IPS-18a (cell line): ENCODE measurements at regions not wholly inside any gene's neighbourhood (a gene's known extent, or its start where the extent isn't known, plus 50 kb on each side); places are given as distances from the start of the nearest gene placed in this dataset.

Source experiments
- H3K27ac ChIP-seq: one replicate; pipeline ENCODE4 v1.5.1; 2013; ENCODE audit warnings: low read length
- H3K27me3 ChIP-seq: one replicate; pipeline ENCODE4 v1.6.1; 2013; ENCODE audit warnings: mild to moderate bottlenecking, low read length; ENCODE audit not compliant: control insufficient read depth, insufficient read depth
- H3K36me3 ChIP-seq: one replicate; pipeline ENCODE4 v1.6.1; 2013; ENCODE audit warnings: low read depth, low read length; ENCODE audit not compliant: control insufficient read depth
- H3K4me1 ChIP-seq: one replicate; pipeline ENCODE4 v1.6.1; 2013; ENCODE audit warnings: low read depth, low read length; ENCODE audit not compliant: control insufficient read depth
- H3K4me3 ChIP-seq: one replicate; pipeline ENCODE4 v1.5.1; 2013; ENCODE audit warnings: low read length
- H3K9ac ChIP-seq: one replicate; pipeline ENCODE4 v1.6.1; 2013; ENCODE audit warnings: mild to moderate bottlenecking, low read length, moderate library complexity
- H3K9me3 ChIP-seq: one replicate; pipeline ENCODE4 v1.6.1; 2013; ENCODE audit warnings: low read depth, low read length; ENCODE audit not compliant: control insufficient read depth

- H3K36me3 ChIP-seq: no peaks in the 10 kb centered on the region
- H3K27ac ChIP-seq: no peak overlapping the region
- H3K9ac ChIP-seq: no peak overlapping the region
- no peaks in the 10 kb centered on the region for H3K27me3 ChIP-seq
- H3K4me3 ChIP-seq: no peak overlapping the region
- H3K4me1 ChIP-seq: peaks cover 8% of the 10 kb centered on the region
- H3K9me3 ChIP-seq: no peaks in the 10 kb centered on the region
Observed at GRCh38 chr3:27661797-27662196, 60.3 kb downstream of the EOMES start.

GRCh38 chr3:27659279-27660021 is 62.7 kb downstream of the EOMES start:
- Histone ChIP-seq H3K9ac (no peak overlapping the region), H3K9me3 (no peaks in the 10 kb centered on the region), H3K4me3 (no peak overlapping the region), H3K27me3 (no peaks in the 10 kb centered on the region), H3K4me1 (peaks cover 1% of the 10 kb centered on the region), H3K27ac (no peak overlapping the region), H3K36me3 (no peaks in the 10 kb centered on the region)

- H3K27ac ChIP-seq: no peak overlapping the region
- H3K27me3 ChIP-seq: no peaks in the 10 kb centered on the region
Observed at GRCh38 chr3:27658741-27659140, 63.4 kb downstream of the EOMES start.

GRCh38 chr3:27657871-27658270 is 64.3 kb downstream of the EOMES start:
- Histone ChIP-seq H3K9me3 (no peaks in the 10 kb centered on the region), H3K27me3 (no peaks in the 10 kb centered on the region), H3K36me3 (no peaks in the 10 kb centered on the region), H3K27ac (no peak overlapping the region), H3K4me3 (no peak overlapping the region), H3K4me1 (peaks cover 16% of the 10 kb centered on the region), H3K9ac (no peak overlapping the region)

More at GRCh38 chr3:27658741-27659140, 63.4 kb downstream of the EOMES start:
- H3K4me3 ChIP-seq: no peak overlapping the region
- H3K4me1 ChIP-seq: peaks cover 8% of the 10 kb centered on the region
- H3K36me3 ChIP-seq: no peaks in the 10 kb centered on the region
- no peaks in the 10 kb centered on the region for H3K9me3 ChIP-seq
- H3K9ac ChIP-seq: no peak overlapping the region

GRCh38 chr3:27657404-27657803 is 64.7 kb downstream of the EOMES start:
- Histone ChIP-seq H3K36me3 (no peaks in the 10 kb centered on the region), H3K9me3 (no peaks in the 10 kb centered on the region), H3K4me3 (no peak overlapping the region), H3K9ac (no peak overlapping the region), H3K27me3 (no peaks in the 10 kb centered on the region), H3K27ac (no peak overlapping the region), H3K4me1 (peaks cover 16% of the 10 kb centered on the region)

- Histone ChIP-seq H3K27me3 (no peaks in the 10 kb centered on the region), H3K4me1 (peaks cover 16% of the 10 kb centered on the region), H3K36me3 (no peaks in the 10 kb centered on the region), H3K9ac (no peak overlapping the region), H3K9me3 (no peaks in the 10 kb centered on the region), H3K4me3 (no peak overlapping the region), H3K27ac (no peak overlapping the region)
Observed at GRCh38 chr3:27656790-27657189, 65.3 kb downstream of the EOMES start.

GRCh38 chr3:27655547-27655946 is 66.6 kb downstream of the EOMES start:
- Histone ChIP-seq H3K9me3 (no peaks in the 10 kb centered on the region), H3K4me1 (peaks cover 16% of the 10 kb centered on the region), H3K9ac (no peak overlapping the region), H3K36me3 (no peaks in the 10 kb centered on the region), H3K4me3 (no peak overlapping the region), H3K27me3 (no peaks in the 10 kb centered on the region), H3K27ac (no peak overlapping the region)

GRCh38 chr3:27653803-27654558 is 68.1 kb downstream of the EOMES start:
- H3K9ac ChIP-seq: no peak overlapping the region
- no peaks in the 10 kb centered on the region for H3K36me3 ChIP-seq
- H3K4me3 ChIP-seq: no peak overlapping the region

GRCh38 chr3:27649277-27649676 is 72.8 kb downstream of the EOMES start:
- Histone ChIP-seq H3K9me3 (no peaks in the 10 kb centered on the region), H3K27ac (no peak overlapping the region), H3K4me1 (peaks cover 13% of the 10 kb centered on the region), H3K4me3 (no peak overlapping the region), H3K9ac (no peak overlapping the region), H3K27me3 (no peaks in the 10 kb centered on the region), H3K36me3 (no peaks in the 10 kb centered on the region)

More at GRCh38 chr3:27653803-27654558, 68.1 kb downstream of the EOMES start:
- no peaks in the 10 kb centered on the region for H3K27me3 ChIP-seq
- peaks cover 16% of the 10 kb centered on the region for H3K4me1 ChIP-seq
- no peaks in the 10 kb centered on the region for H3K9me3 ChIP-seq
- peak overlapping the region; percentile 10 for H3K27ac ChIP-seq

- no peaks in the 10 kb centered on the region for H3K9me3 ChIP-seq
- no peak overlapping the region for H3K27ac ChIP-seq
- H3K4me3 ChIP-seq: no peak overlapping the region
- H3K36me3 ChIP-seq: no peaks in the 10 kb centered on the region
- H3K4me1 ChIP-seq: no peaks in the 10 kb centered on the region
- H3K9ac ChIP-seq: no peak overlapping the region
- H3K27me3 ChIP-seq: no peaks in the 10 kb centered on the region
Observed at GRCh38 chr3:27646896-27647295, 75.2 kb downstream of the EOMES start.

- Histone ChIP-seq H3K27me3 (no peaks in the 10 kb centered on the region), H3K4me3 (no peak overlapping the region), H3K9me3 (no peaks in the 10 kb centered on the region), H3K27ac (no peak overlapping the region), H3K36me3 (no peaks in the 10 kb centered on the region), H3K9ac (no peak overlapping the region), H3K4me1 (no peaks in the 10 kb centered on the region)
Observed at GRCh38 chr3:27644941-27645340, 77.2 kb downstream of the EOMES start.

- no peak overlapping the region for H3K27ac ChIP-seq
- H3K4me1 ChIP-seq: no peaks in the 10 kb centered on the region
- no peaks in the 10 kb centered on the region for H3K9me3 ChIP-seq
- H3K4me3 ChIP-seq: no peak overlapping the region
- H3K36me3 ChIP-seq: no peaks in the 10 kb centered on the region
- H3K27me3 ChIP-seq: no peaks in the 10 kb centered on the region
- no peak overlapping the region for H3K9ac ChIP-seq
Observed at GRCh38 chr3:27643355-27643754, 78.8 kb downstream of the EOMES start.
